ENCODE measurements at regions not wholly inside any gene's neighbourhood (a gene's known extent, or its start where the extent isn't known, plus 50 kb on each side); places are given as distances from the start of the nearest gene placed in this dataset.

- in situ Hi-C loops (cut with MboI; ENCODE audit: low pct_unique_long_range_greater_than_20kb, low sequenced_read_pairs) = no loop called here
- DNase-seq = no peak
Observed at GRCh38 chr16:51312363-51313150, 161.5 kb upstream of the SALL1 start.

- DNase-seq = no peak
- in situ Hi-C loops (cut with MboI; ENCODE audit: low pct_unique_long_range_greater_than_20kb, low sequenced_read_pairs) = no loop called here
Observed at GRCh38 chr16:51310159-51310558, 159.1 kb upstream of the SALL1 start.

- in situ Hi-C loops (cut with MboI; ENCODE audit: low pct_unique_long_range_greater_than_20kb, low sequenced_read_pairs) = no loop called here
- DNase-seq = no peak
Observed at GRCh38 chr16:51306886-51307595, 156.0 kb upstream of the SALL1 start.

- in situ Hi-C loops (cut with MboI; ENCODE audit: low pct_unique_long_range_greater_than_20kb, low sequenced_read_pairs) = no loop called here
- no peak for DNase-seq
Observed at GRCh38 chr16:51306116-51306515, 155.0 kb upstream of the SALL1 start.

GRCh38 chr16:51305337-51305736, 154.3 kb upstream of the SALL1 start:
- in situ Hi-C loops (cut with MboI; ENCODE audit: low pct_unique_long_range_greater_than_20kb, low sequenced_read_pairs) = no loop called here

GRCh38 chr16:51302042-51302441, 151.0 kb upstream of the SALL1 start:
- in situ Hi-C loops (cut with MboI; ENCODE audit: low pct_unique_long_range_greater_than_20kb, low sequenced_read_pairs) = no loop called here
- no peak for DNase-seq

More at GRCh38 chr16:51305337-51305736, 154.3 kb upstream of the SALL1 start:
- no peak for DNase-seq

- in situ Hi-C loops (cut with MboI; ENCODE audit: low pct_unique_long_range_greater_than_20kb, low sequenced_read_pairs) = no loop called here
- DNase-seq = no peak
Observed at GRCh38 chr16:51298800-51299199, 147.7 kb upstream of the SALL1 start.

- in situ Hi-C loops (cut with MboI; ENCODE audit: low pct_unique_long_range_greater_than_20kb, low sequenced_read_pairs) = no loop called here
- DNase-seq = no peak
Observed at GRCh38 chr16:51290442-51291285, 139.6 kb upstream of the SALL1 start.

GRCh38 chr16:51289336-51289735, 138.3 kb upstream of the SALL1 start:
- DNase-seq = no peak
- in situ Hi-C loops (cut with MboI; ENCODE audit: low pct_unique_long_range_greater_than_20kb, low sequenced_read_pairs) = no loop called here

GRCh38 chr16:51287121-51287755, 136.2 kb upstream of the SALL1 start:
- no peak for DNase-seq
- in situ Hi-C loops (cut with MboI; ENCODE audit: low pct_unique_long_range_greater_than_20kb, low sequenced_read_pairs) = no loop called here

- in situ Hi-C loops (cut with MboI; ENCODE audit: low pct_unique_long_range_greater_than_20kb, low sequenced_read_pairs) = no loop called here
- DNase-seq = no peak
Observed at GRCh38 chr16:51286272-51286671, 135.2 kb upstream of the SALL1 start.

- no peak for DNase-seq
- in situ Hi-C loops (cut with MboI; ENCODE audit: low pct_unique_long_range_greater_than_20kb, low sequenced_read_pairs) = no loop called here
Observed at GRCh38 chr16:51276336-51276735, 125.3 kb upstream of the SALL1 start.

- in situ Hi-C loops (cut with MboI; ENCODE audit: low pct_unique_long_range_greater_than_20kb, low sequenced_read_pairs) = no loop called here
- no peak for DNase-seq
Observed at GRCh38 chr16:51272420-51272819, 121.3 kb upstream of the SALL1 start.

GRCh38 chr16:51271156-51271701, 120.2 kb upstream of the SALL1 start:
- in situ Hi-C loops (cut with MboI; ENCODE audit: low pct_unique_long_range_greater_than_20kb, low sequenced_read_pairs) = no loop called here
- DNase-seq = no peak

GRCh38 chr16:51268237-51268636, 117.2 kb upstream of the SALL1 start:
- no peak for DNase-seq
- in situ Hi-C loops (cut with MboI; ENCODE audit: low pct_unique_long_range_greater_than_20kb, low sequenced_read_pairs) = no loop called here

- in situ Hi-C loops (cut with MboI; ENCODE audit: low pct_unique_long_range_greater_than_20kb, low sequenced_read_pairs) = no loop called here
Observed at GRCh38 chr16:51267681-51268080, 116.6 kb upstream of the SALL1 start.

GRCh38 chr16:51262428-51262827, 111.4 kb upstream of the SALL1 start:
- no peak for DNase-seq
- in situ Hi-C loops (cut with MboI; ENCODE audit: low pct_unique_long_range_greater_than_20kb, low sequenced_read_pairs) = no loop called here

More at GRCh38 chr16:51267681-51268080, 116.6 kb upstream of the SALL1 start:
- no peak for DNase-seq

- in situ Hi-C loops (cut with MboI; ENCODE audit: low pct_unique_long_range_greater_than_20kb, low sequenced_read_pairs) = no loop called here
- DNase-seq = no peak
Observed at GRCh38 chr16:51261919-51262318, 110.8 kb upstream of the SALL1 start.

GRCh38 chr16:51255349-51255972, 104.4 kb upstream of the SALL1 start:
- in situ Hi-C loops (cut with MboI; ENCODE audit: low pct_unique_long_range_greater_than_20kb, low sequenced_read_pairs) = no loop called here
- DNase-seq = no peak

Data from KBM-7 (cell line).